Ecto neural progenitor cell (in vitro differentiated cells): ENCODE measurements at regions not wholly inside any gene's neighbourhood (a gene's known extent, or its start where the extent isn't known, plus 50 kb on each side); places are given as distances from the start of the nearest gene placed in this dataset.

Experiments used
- DNase-seq: peaks from one replicate; pipeline ENCODE4 v3.0.0-alpha.2; 2018; ENCODE audit warnings: low spot score

DNA sequence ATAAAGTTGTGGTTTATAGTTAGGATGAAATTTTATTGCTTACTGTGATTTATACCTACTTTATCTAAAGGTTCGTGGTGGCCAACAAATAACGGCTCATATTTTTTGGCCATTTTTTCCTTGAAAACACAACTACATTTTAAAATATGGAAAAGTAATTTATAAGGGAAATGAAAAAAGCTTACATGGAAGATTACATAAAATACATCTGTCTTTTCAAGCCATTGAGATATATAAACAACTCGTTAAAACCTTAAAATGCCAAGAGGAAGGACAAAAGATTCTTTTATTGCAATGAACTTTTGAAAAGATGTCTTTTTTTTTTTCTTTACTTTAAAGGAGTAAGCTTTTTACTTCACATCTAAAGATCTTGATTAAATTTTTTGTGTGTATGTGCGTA, 55.4 kb upstream of the EYA4 start:
- no peak for DNase-seq

DNA sequence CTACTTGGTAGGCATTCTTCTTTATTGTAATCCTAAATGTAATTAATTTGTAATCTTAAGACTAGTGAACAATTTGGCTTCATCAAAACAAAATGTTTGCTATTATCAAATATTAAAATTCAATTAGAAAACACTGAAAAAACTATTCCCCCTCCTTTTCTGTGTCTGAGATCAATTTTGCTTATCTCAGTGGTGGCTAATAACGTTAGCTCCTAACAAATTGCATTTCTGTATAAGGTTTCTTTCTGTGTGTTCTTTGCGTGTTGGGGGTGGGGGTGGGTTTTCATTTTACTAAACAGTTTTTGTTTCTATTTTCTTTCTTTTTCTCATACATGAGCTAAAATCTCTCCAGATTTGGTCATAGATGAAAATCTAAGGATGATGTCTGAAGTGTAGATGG, 54.0 kb upstream of the EYA4 start:
- DNase-seq, result no peak

DNA sequence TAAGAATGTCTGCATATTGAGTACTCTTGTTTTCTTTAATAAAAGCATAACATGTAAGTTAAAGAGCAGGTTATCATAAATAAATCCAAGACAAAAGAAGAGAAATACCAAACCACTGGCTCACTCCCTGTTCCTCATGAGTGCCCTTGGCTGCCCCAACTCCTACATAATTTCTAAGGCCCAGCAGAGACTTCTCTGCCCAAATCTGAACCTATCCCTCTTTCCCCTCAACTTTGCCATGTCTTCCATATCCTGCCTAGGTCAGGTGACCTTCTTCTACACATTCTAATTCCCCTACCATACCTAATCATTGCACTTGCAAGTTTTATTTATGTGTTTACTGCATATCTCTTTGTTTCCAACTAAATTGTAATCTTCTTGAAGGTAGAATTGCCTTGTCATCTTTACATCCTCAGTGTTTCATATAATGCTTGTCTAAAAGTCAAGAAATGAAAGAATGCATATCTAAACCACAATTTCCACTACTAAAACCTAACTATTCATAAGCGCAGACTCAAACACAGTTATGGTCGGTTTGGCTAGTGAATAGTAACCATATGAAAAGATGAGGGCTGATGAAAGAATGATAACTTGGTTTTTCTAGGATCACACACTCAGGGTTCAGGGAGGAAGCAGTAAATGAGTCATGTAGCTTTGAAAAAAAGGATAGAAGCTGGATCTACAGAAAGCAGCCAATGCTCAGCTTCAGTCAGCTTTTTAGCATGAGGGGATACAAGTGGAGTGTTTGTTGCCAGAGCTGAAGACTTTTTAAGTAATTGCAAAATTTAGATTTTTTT, 53.3 kb upstream of the EYA4 start:
- DNase-seq, result no peak

DNA sequence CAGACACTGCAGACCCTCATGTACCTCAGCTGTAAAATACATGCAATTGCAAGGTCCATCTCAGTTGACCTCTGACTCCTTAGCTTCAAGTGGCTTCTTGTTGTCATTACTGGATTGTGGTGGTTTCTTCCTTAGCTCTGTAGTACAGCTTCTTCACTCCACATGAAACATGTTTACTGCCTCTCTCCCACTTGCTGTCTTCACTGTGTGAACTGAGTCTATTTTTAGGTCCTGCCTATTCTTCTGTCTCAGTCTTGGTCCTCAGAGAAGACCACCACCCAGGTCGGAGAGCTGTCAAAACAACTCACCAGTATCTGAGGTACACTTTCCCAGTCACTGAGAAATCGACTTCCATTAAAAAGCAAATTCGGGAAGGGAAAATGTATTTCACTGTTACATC, 50.2 kb upstream of the EYA4 start:
- DNase-seq, result no peak

DNA sequence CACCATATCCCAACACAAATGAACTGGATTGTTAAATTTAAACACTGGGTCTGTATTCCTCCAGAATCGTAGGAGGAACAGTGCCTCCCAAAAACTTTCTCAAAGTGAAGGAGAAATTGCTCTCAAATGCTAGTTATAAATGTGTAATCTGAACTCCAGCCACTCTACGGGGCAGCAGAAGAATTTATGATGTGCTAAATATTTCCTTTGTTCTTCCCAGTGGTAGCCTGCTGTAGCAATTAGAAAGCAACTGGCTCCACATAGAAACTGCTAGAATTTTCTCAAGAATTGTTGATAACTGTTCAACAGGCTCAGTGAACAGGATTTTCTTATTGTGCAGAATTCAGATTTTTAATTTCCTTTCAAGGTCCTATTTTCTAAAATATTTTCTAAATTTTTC, 49.8 kb upstream of the EYA4 start:
- no peak for DNase-seq
